SH-SY5Y (cell line): ENCODE measurements at regions not wholly inside any gene's neighbourhood (a gene's known extent, or its start where the extent isn't known, plus 50 kb on each side); places are given as distances from the start of the nearest gene placed in this dataset.

Experiments used
- GATA2 ChIP-seq: IDR thresholded peaks from 2 replicates; pipeline ENCODE4 v1.6.1; 2011; ENCODE audit warnings: mild to moderate bottlenecking, low read depth, low read length
- GATA3 ChIP-seq: IDR thresholded peaks from 2 replicates; pipeline ENCODE4 v1.6.1; 2011; ENCODE audit warnings: low read depth, mild to moderate bottlenecking, low read length, moderate library complexity

GRCh38 chr2:20565623-20566236 is 85.2 kb downstream of the HS1BP3 start:
- no peak for TF ChIP-seq GATA3
- no peak for TF ChIP-seq GATA2
